ENCODE measurements at regions not wholly inside any gene's neighbourhood (a gene's known extent, or its start where the extent isn't known, plus 50 kb on each side); places are given as distances from the start of the nearest gene placed in this dataset.
A peak's percentile ranks its signal among the peaks of the same experiment; 100 is the strongest.

- TF ChIP-seq CTCF (IDR thresholded peaks at IDR 0.05; ENCODE audit: low read depth, low read length): no peak
- H3K4me3 ChIP-seq (ENCODE audit: low read depth, low read length): no peak overlapping the region
Measured at GRCh38 chr14:26963711-26964110, 365.9 kb upstream of the NOVA1 start.

- TF ChIP-seq CTCF (IDR thresholded peaks at IDR 0.05; ENCODE audit: low read depth, low read length): no peak
- no peak overlapping the region for H3K4me3 ChIP-seq (ENCODE audit: low read depth, low read length)
Measured at GRCh38 chr14:26965490-26965889, 367.7 kb upstream of the NOVA1 start.

- no peak for TF ChIP-seq CTCF (IDR thresholded peaks at IDR 0.05; ENCODE audit: low read depth, low read length)
Measured at GRCh38 chr14:26966908-26967307, 369.1 kb upstream of the NOVA1 start.

GRCh38 chr14:26974965-26975364 is 377.1 kb upstream of the NOVA1 start:
- no peak for TF ChIP-seq CTCF (IDR thresholded peaks at IDR 0.05; ENCODE audit: low read depth, low read length)
- H3K4me3 ChIP-seq (ENCODE audit: low read depth, low read length): no peak overlapping the region

More at GRCh38 chr14:26966908-26967307, 369.1 kb upstream of the NOVA1 start:
- no peak overlapping the region for H3K4me3 ChIP-seq (ENCODE audit: low read depth, low read length)

GRCh38 chr14:26982071-26982470 is 384.2 kb upstream of the NOVA1 start:
- TF ChIP-seq CTCF (IDR thresholded peaks at IDR 0.05; ENCODE audit: low read depth, low read length): no peak
- no peak overlapping the region for H3K4me3 ChIP-seq (ENCODE audit: low read depth, low read length)

GRCh38 chr14:26984311-26985177 is 386.7 kb upstream of the NOVA1 start:
- peak; percentile 20; the same call in 1 of the 2 replicates for TF ChIP-seq CTCF (IDR thresholded peaks at IDR 0.05; ENCODE audit: low read depth, low read length)
- no peak overlapping the region for H3K4me3 ChIP-seq (ENCODE audit: low read depth, low read length)

GRCh38 chr14:26987744-26988363 is 390.0 kb upstream of the NOVA1 start:
- no peak overlapping the region for H3K4me3 ChIP-seq (ENCODE audit: low read depth, low read length)
- TF ChIP-seq CTCF (IDR thresholded peaks at IDR 0.05; ENCODE audit: low read depth, low read length): no peak
